HL-60 (cell line): ENCODE measurements at regions not wholly inside any gene's neighbourhood (a gene's known extent, or its start where the extent isn't known, plus 50 kb on each side); places are given as distances from the start of the nearest gene placed in this dataset.

Experiments
- CTCF ChIP-seq: IDR thresholded peaks from one replicate; pipeline ENCODE4 v1.5.1; 2011; ENCODE audit warnings: low read length, control low read depth, inconsistent platforms; ENCODE audit not compliant: insufficient read depth
- POLR2AphosphoS5 ChIP-seq: IDR thresholded peaks from 2 replicates; pipeline ENCODE4 v1.6.1; 2012; ENCODE audit warnings: low read depth
- REST ChIP-seq: IDR thresholded peaks from 2 replicates; pipeline ENCODE4 v1.6.1; 2012; ENCODE audit warnings: low read depth; ENCODE audit not compliant: insufficient replicate concordance

- TF ChIP-seq CTCF = no peak
- no peak for TF ChIP-seq POLR2AphosphoS5
- no peak for TF ChIP-seq REST
These were observed 230.9 kb downstream of the C4orf33 start for GRCh38 chr4:129326571-129327460.
